Esophagus squamous epithelium (tissue), 4 donors: ENCODE measurements at regions not wholly inside any gene's neighbourhood (a gene's known extent, or its start where the extent isn't known, plus 50 kb on each side); places are given as distances from the start of the nearest gene placed in this dataset.

ENCODE experiments used
- CTCF ChIP-seq, 6 experiments: fragments of 450-650 bp in 4 of 6; fragments of 200-600 bp in 2 of 6; sonication (generic) in 2 of 6; IDR thresholded peaks; one replicate each; pipeline ENCODE4 v1.5.1; 2016 to 2019; ENCODE audit warnings: antibody characterized with exemption in 6 of 6, mild to moderate bottlenecking in 4 of 6, moderate library complexity in 4 of 6
- POLR2A ChIP-seq, 4 donors: fragments of 450-650 bp; IDR thresholded peaks; one replicate each; pipeline ENCODE4 v1.6.1; 2017; ENCODE audit warnings: antibody characterized with exemption in 4 of 4, mild to moderate bottlenecking in 4 of 4, moderate library complexity in 3 of 4

GRCh38 chr13:81493144-81493543 is 1152.2 kb upstream of the SPRY2 start:
- TF ChIP-seq CTCF (IDR thresholded peaks at IDR 0.05), result no peak
- no peak for TF ChIP-seq POLR2A (IDR thresholded peaks at IDR 0.05)
